IMR-90 (cell line): ENCODE measurements at regions not wholly inside any gene's neighbourhood (a gene's known extent, or its start where the extent isn't known, plus 50 kb on each side); places are given as distances from the start of the nearest gene placed in this dataset.

Experiments
- ATAC-seq: fragments of 200-7000 bp; cut with Tn5 transposase; 2 replicates; pipeline ENCODE4 v1.9.1; 2020; ENCODE audit warnings: low read depth, mild to moderate bottlenecking, moderate library complexity
- BruUV-seq: library from RNA; stranded (reverse); fragments of 400-500 nt; replicated peaks from 2 replicates; lab custom pipeline; 2021; lab: Mats Ljungman, UMichigan
- CTCF ChIA-PET: fragments of 300-600 bp; formaldehyde crosslinking; extraction: SDS; loops from one replicate; lab custom pipeline; 2021; ENCODE audit warnings: antibody characterized with exemption; lab: Yijun Ruan, JAX
- POLR2A ChIA-PET: fragments of 300-600 bp; sonication (Branson Sonifier 250); formaldehyde crosslinking; loops from one replicate; lab custom pipeline; 2022; ENCODE audit warnings: antibody characterized with exemption; ENCODE audit not compliant: unreplicated experiment; lab: Charles Lee
- DNase-seq: peaks from one replicate; pipeline ENCODE4 v3.0.0; 2013
- H2AFZ ChIP-seq: replicated peaks from 2 replicates; pipeline ENCODE3; 2013; ENCODE audit warnings: low read length, mild to moderate bottlenecking; ENCODE audit not compliant: poor library complexity
- H2AK5ac ChIP-seq: 2 replicates; pipeline ENCODE4 v1.6.1; 2013; ENCODE audit warnings: low read depth, low read length, inconsistent platforms
- H2AK9ac ChIP-seq: replicated peaks from 2 replicates; pipeline ENCODE3; 2013; ENCODE audit warnings: mild to moderate bottlenecking, low read depth, low read length, moderate library complexity; ENCODE audit not compliant: poor library complexity
- H2BK120ac ChIP-seq: 2 replicates; pipeline ENCODE4 v1.6.1; 2013; ENCODE audit warnings: low read depth, low read length, inconsistent platforms
- H2BK15ac ChIP-seq: 3 replicates; pipeline ENCODE4 v1.6.1; 2013; ENCODE audit warnings: low read depth, low read length, inconsistent platforms
- H2BK20ac ChIP-seq: 2 replicates; pipeline ENCODE4 v1.6.1; 2013; ENCODE audit warnings: low read depth, mild to moderate bottlenecking, inconsistent platforms, low read length, moderate library complexity
- H2BK5ac ChIP-seq: 2 replicates; pipeline ENCODE4 v1.6.1; 2013; ENCODE audit warnings: mild to moderate bottlenecking, low read depth, low read length, inconsistent platforms; ENCODE audit not compliant: poor library complexity, severe bottlenecking
- H3K14ac ChIP-seq: replicated peaks from 2 replicates; pipeline ENCODE4 v1.6.1; 2013; ENCODE audit warnings: low read depth, low read length, inconsistent platforms
- H3K18ac ChIP-seq: 2 replicates; pipeline ENCODE4 v1.6.1; 2013; ENCODE audit warnings: low read depth, low read length, control low read depth
- H3K23ac ChIP-seq: 2 replicates; pipeline ENCODE4 v1.6.1; 2013; ENCODE audit warnings: low read depth, low read length, inconsistent platforms
- H3K27ac ChIP-seq: 2 replicates; pipeline ENCODE4 v1.5.1; 2013; ENCODE audit warnings: mild to moderate bottlenecking, control low read depth, low read length; ENCODE audit not compliant: insufficient read depth
- H3K27me3 ChIP-seq: 2 replicates; pipeline ENCODE4 v1.6.1; 2013; ENCODE audit warnings: low read length; ENCODE audit not compliant: control insufficient read depth, insufficient read depth
- H3K36me3 ChIP-seq: 2 replicates; pipeline ENCODE4 v1.6.1; 2013; ENCODE audit warnings: low read length, mixed read lengths; ENCODE audit not compliant: control insufficient read depth, insufficient read depth
- H3K4ac ChIP-seq: 2 replicates; pipeline ENCODE4 v1.6.1; 2013; ENCODE audit warnings: low read depth, low read length, inconsistent platforms
- H3K4me1 ChIP-seq: 2 replicates; pipeline ENCODE4 v1.6.1; 2013; ENCODE audit warnings: low read length, mixed read lengths; ENCODE audit not compliant: control insufficient read depth, insufficient read depth
- H3K4me2 ChIP-seq: 2 replicates; pipeline ENCODE4 v1.6.1; 2013; ENCODE audit warnings: low read depth, mild to moderate bottlenecking, control low read depth, low read length, moderate library complexity
- H3K4me3 ChIP-seq: 2 replicates; pipeline ENCODE4 v1.5.1; 2013; ENCODE audit warnings: low read depth, mild to moderate bottlenecking, control low read depth, low read length, moderate library complexity; ENCODE audit not compliant: insufficient read depth
- H3K56ac ChIP-seq: 2 replicates; pipeline ENCODE4 v1.6.1; 2013; ENCODE audit warnings: low read length, inconsistent platforms; ENCODE audit not compliant: insufficient read depth; ENCODE audit errors: extremely low read depth
- H3K79me1 ChIP-seq, 2 experiments: 2 replicates each; pipeline ENCODE4 v1.6.1; 2013; ENCODE audit warnings: low read length in 2 of 2, inconsistent platforms in 1 of 2, low read depth in 1 of 2
- H3K9ac ChIP-seq: 2 replicates; pipeline ENCODE4 v1.6.1; 2013; ENCODE audit warnings: low read depth, low read length, control low read depth
- H3K9me1 ChIP-seq: 2 replicates; pipeline ENCODE4 v1.6.1; 2013; ENCODE audit warnings: low read length, inconsistent platforms; ENCODE audit not compliant: insufficient read depth
- H3K9me3 ChIP-seq: 2 replicates; pipeline ENCODE4 v1.6.1; 2013; ENCODE audit warnings: low read length; ENCODE audit not compliant: control insufficient read depth, insufficient read depth
- H4K20me1 ChIP-seq: 2 replicates; pipeline ENCODE4 v1.6.1; 2013; ENCODE audit warnings: low read length, inconsistent platforms; ENCODE audit not compliant: insufficient read depth
- H4K5ac ChIP-seq: 2 replicates; pipeline ENCODE4 v1.6.1; 2013; ENCODE audit warnings: mild to moderate bottlenecking, low read depth, low read length, control low read depth
- H4K8ac ChIP-seq, 2 experiments: 2 replicates each; pipeline ENCODE4 v1.6.1; 2013; ENCODE audit warnings: low read depth in 2 of 2, low read length in 2 of 2, control low read depth in 1 of 2, inconsistent platforms in 1 of 2
- H4K91ac ChIP-seq: 2 replicates; pipeline ENCODE4 v1.6.1; 2013; ENCODE audit warnings: low read depth, low read length, inconsistent platforms; ENCODE audit not compliant: insufficient read depth
- BHLHE40 ChIP-seq: fragments of 150-350 bp; IDR thresholded peaks from 2 replicates; pipeline ENCODE4 v1.6.1; 2016; ENCODE audit warnings: mild to moderate bottlenecking, low read depth, low read length
- CEBPB ChIP-seq: IDR thresholded peaks from 2 replicates; pipeline ENCODE4 v1.6.1; 2012; ENCODE audit warnings: low read depth, low read length, improper control_type of control experiment
- CHD1 ChIP-seq: IDR thresholded peaks from 2 replicates; pipeline ENCODE4 v1.6.1; 2012; ENCODE audit warnings: low read depth, low read length, improper control_type of control experiment
- CTCF ChIP-seq: conservative IDR thresholded peaks from 2 replicates; pipeline ENCODE4 v1.5.1; 2012; ENCODE audit warnings: mild to moderate bottlenecking, low read depth, low read length, improper control_type of control experiment
- FOS ChIP-seq: fragments of 150-350 bp; IDR thresholded peaks from 2 replicates; pipeline ENCODE4 v1.6.1; 2016; ENCODE audit warnings: low read depth, low read length
- MAFK ChIP-seq: IDR thresholded peaks from 2 replicates; pipeline ENCODE4 v1.6.1; 2012; ENCODE audit warnings: low read depth, low read length, improper control_type of control experiment
- MAZ ChIP-seq: IDR thresholded peaks from 2 replicates; pipeline ENCODE4 v1.6.1; 2012; ENCODE audit warnings: low read depth, mild to moderate bottlenecking, low read length, improper control_type of control experiment, moderate library complexity, borderline replicate concordance
- MXI1 ChIP-seq: IDR thresholded peaks from 2 replicates; pipeline ENCODE4 v1.6.1; 2012; ENCODE audit warnings: low read depth, mild to moderate bottlenecking, low read length, moderate library complexity, borderline replicate concordance
- NFE2L2 ChIP-seq: fragments of 150-350 bp; IDR thresholded peaks from 2 replicates; pipeline ENCODE4 v1.6.1; 2016; ENCODE audit warnings: low read depth, mild to moderate bottlenecking, low read length
- POLR2A ChIP-seq: IDR thresholded peaks from 2 replicates; pipeline ENCODE4 v1.6.1; 2012; ENCODE audit warnings: mild to moderate bottlenecking, low read depth, low read length
- RAD21 ChIP-seq: IDR thresholded peaks from 2 replicates; pipeline ENCODE4 v1.6.1; 2012; ENCODE audit warnings: low read length, improper control_type of control experiment
- RCOR1 ChIP-seq: IDR thresholded peaks from 2 replicates; pipeline ENCODE4 v1.6.1; 2012; ENCODE audit warnings: mild to moderate bottlenecking, low read length, improper control_type of control experiment; ENCODE audit not compliant: insufficient replicate concordance
- RFX5 ChIP-seq: IDR thresholded peaks from 2 replicates; pipeline ENCODE4 v1.8.0; 2012; ENCODE audit warnings: low read depth, mild to moderate bottlenecking, low read length, moderate library complexity
- SMC3 ChIP-seq: fragments of 150-350 bp; IDR thresholded peaks from 2 replicates; pipeline ENCODE4 v1.6.1; 2016; ENCODE audit warnings: low read depth, mild to moderate bottlenecking, antibody characterized with exemption, low read length, moderate library complexity
- USF2 ChIP-seq: fragments of 150-350 bp; IDR thresholded peaks from 2 replicates; pipeline ENCODE4 v1.6.1; 2017; ENCODE audit warnings: mild to moderate bottlenecking, antibody characterized with exemption, low read length, low read depth
- WGBS, 2 experiments: methylation state at CpG; one replicate each; pipeline versions ENCODE4 v1.1.5 to v1.1.7; 2013; ENCODE audit warnings: missing lambda C conversion rate in 2 of 2; ENCODE audit not compliant: insufficient read length in 1 of 2; ENCODE audit errors: extremely low coverage in 2 of 2; 5-methylcytosine and 5-hydroxymethylcytosine counted together
- dilution Hi-C: fragments of 300-500 bp; cut with HindIII; formaldehyde crosslinking; loops from one replicate; pipeline ENCODE4 v1.14.3; 2018; ENCODE audit warnings: low sequenced_read_pairs; ENCODE audit not compliant: unreplicated experiment
- in situ Hi-C: fragments of 300-500 bp; cut with MboI; formaldehyde crosslinking; loops from 3 replicates; pipeline ENCODE4 v1.14.3; 2019; ENCODE audit warnings: low sequenced_read_pairs, inconsistent platforms, mixed read lengths
- intact Hi-C: fragments of 100-400 bp; cut with micrococcal nuclease; formaldehyde crosslinking; loops from 2 replicates; pipeline ENCODE4 v1.10.0; 2022
- TF ChIP-seq, protein P1 (sequence below): fragments of 150-350 bp; IDR thresholded peaks from 2 replicates; pipeline ENCODE4 v1.6.1; 2016; ENCODE audit warnings: low read depth, mild to moderate bottlenecking, low read length, moderate library complexity, borderline replicate concordance

GRCh38 chr17:14749269-14749668 lies 448.4 kb downstream of the HS3ST3B1 start:
- H3K18ac ChIP-seq: no peak overlapping the region
- H3K27me3 ChIP-seq: no peaks in the 10 kb centered on the region
- TF ChIP-seq CEBPB (no peak), RAD21 (no peak), NFE2L2 (no peak), CHD1 (no peak), POLR2A (no peak), MAZ (no peak), SMC3 (no peak), BHLHE40 (no peak), FOS (no peak), CTCF (no peak), USF2 (no peak), RCOR1 (no peak), RFX5 (no peak), MXI1 (no peak), MAFK (no peak)
- TF ChIP-seq, protein P1, sequence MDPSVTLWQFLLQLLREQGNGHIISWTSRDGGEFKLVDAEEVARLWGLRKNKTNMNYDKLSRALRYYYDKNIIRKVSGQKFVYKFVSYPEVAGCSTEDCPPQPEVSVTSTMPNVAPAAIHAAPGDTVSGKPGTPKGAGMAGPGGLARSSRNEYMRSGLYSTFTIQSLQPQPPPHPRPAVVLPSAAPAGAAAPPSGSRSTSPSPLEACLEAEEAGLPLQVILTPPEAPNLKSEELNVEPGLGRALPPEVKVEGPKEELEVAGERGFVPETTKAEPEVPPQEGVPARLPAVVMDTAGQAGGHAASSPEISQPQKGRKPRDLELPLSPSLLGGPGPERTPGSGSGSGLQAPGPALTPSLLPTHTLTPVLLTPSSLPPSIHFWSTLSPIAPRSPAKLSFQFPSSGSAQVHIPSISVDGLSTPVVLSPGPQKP: no peak
- DNase-seq: no peak
- H2BK15ac ChIP-seq: no peak overlapping the region
- ChIA-PET CTCF (no interaction called here), POLR2A (no interaction called here)
- no peak overlapping the region for H2BK5ac ChIP-seq
- no peaks in the 10 kb centered on the region for H3K9me3 ChIP-seq
- no peak overlapping the region for H3K23ac ChIP-seq
- H3K4me2 ChIP-seq: no peak overlapping the region
- no peak overlapping the region for H3K4me3 ChIP-seq
- H2AK5ac ChIP-seq: no peak overlapping the region
- no peak for ATAC-seq
- no peak overlapping the region for H2AK9ac ChIP-seq
- H3K27ac ChIP-seq: no peak overlapping the region
- H4K91ac ChIP-seq: no peak overlapping the region
- no peak overlapping the region for H3K4ac ChIP-seq
- H4K20me1 ChIP-seq: no peaks in the 10 kb centered on the region
- H4K8ac ChIP-seq: no peak overlapping the region
- no peak overlapping the region for H4K5ac ChIP-seq
- intact Hi-C loops (no loop called here), in situ Hi-C loops (no loop called here), dilution Hi-C loops (no loop called here)
- H3K36me3 ChIP-seq: no peaks in the 10 kb centered on the region
- H3K9ac ChIP-seq: no peak overlapping the region
- no peak overlapping the region for H2BK120ac ChIP-seq
- no peaks in the 10 kb centered on the region for H3K79me1 ChIP-seq
- H3K14ac ChIP-seq: no peak overlapping the region
- H2BK20ac ChIP-seq: no peak overlapping the region
- no peak overlapping the region for H2AFZ ChIP-seq
- H3K56ac ChIP-seq: no peak overlapping the region
- H3K4me1 ChIP-seq: peaks cover 4% of the 10 kb centered on the region; the same call in 1 of the 2 replicates
- BruUV-seq: no TSS peak
- no CpG with 5 or more reads among the region's 4 CpGs for WGBS, 2 experiments
- H3K9me1 ChIP-seq: 0 out of 2 replicates have a peak, but pooled peaks cover 3% of the 10 kb centered on the region
